ENCODE measurements at regions not wholly inside any gene's neighbourhood (a gene's known extent, or its start where the extent isn't known, plus 50 kb on each side); places are given as distances from the start of the nearest gene placed in this dataset.

GRCh38 chr3:54008744-54009143, 113.6 kb upstream of the CACNA2D3 start:
- TF ChIP-seq CTCF (conservative IDR thresholded peaks at IDR 0.05; ENCODE audit: control insufficient read depth, insufficient read depth, low read depth, low read length): no peak
- no peak for DNase-seq (ENCODE audit: low read depth)
- no peak overlapping the region for H3K4me3 ChIP-seq (ENCODE audit: control insufficient read depth, low read depth, low read length)

GRCh38 chr3:54008099-54008498, 114.3 kb upstream of the CACNA2D3 start:
- no peak overlapping the region for H3K4me3 ChIP-seq (ENCODE audit: control insufficient read depth, low read depth, low read length)
- DNase-seq (ENCODE audit: low read depth): no peak
- no peak for TF ChIP-seq CTCF (conservative IDR thresholded peaks at IDR 0.05; ENCODE audit: control insufficient read depth, insufficient read depth, low read depth, low read length)

- TF ChIP-seq CTCF (conservative IDR thresholded peaks at IDR 0.05; ENCODE audit: control insufficient read depth, insufficient read depth, low read depth, low read length): no peak
- no peak overlapping the region for H3K4me3 ChIP-seq (ENCODE audit: control insufficient read depth, low read depth, low read length)
- DNase-seq (ENCODE audit: low read depth): no peak
Measured at GRCh38 chr3:54004335-54004734, 112.7 kb upstream of the SELENOK start.

GRCh38 chr3:54003136-54003535, 111.5 kb upstream of the SELENOK start:
- TF ChIP-seq CTCF (conservative IDR thresholded peaks at IDR 0.05; ENCODE audit: control insufficient read depth, insufficient read depth, low read depth, low read length): no peak
- DNase-seq (ENCODE audit: low read depth): no peak
- H3K4me3 ChIP-seq (ENCODE audit: control insufficient read depth, low read depth, low read length): no peak overlapping the region

GRCh38 chr3:53999725-54000124, 108.1 kb upstream of the SELENOK start:
- TF ChIP-seq CTCF (conservative IDR thresholded peaks at IDR 0.05; ENCODE audit: control insufficient read depth, insufficient read depth, low read depth, low read length): no peak
- H3K4me3 ChIP-seq (ENCODE audit: control insufficient read depth, low read depth, low read length): no peak overlapping the region
- DNase-seq (ENCODE audit: low read depth): no peak

- no peak overlapping the region for H3K4me3 ChIP-seq (ENCODE audit: control insufficient read depth, low read depth, low read length)
- TF ChIP-seq CTCF (conservative IDR thresholded peaks at IDR 0.05; ENCODE audit: control insufficient read depth, insufficient read depth, low read depth, low read length): no peak
- DNase-seq (ENCODE audit: low read depth): no peak
Measured at GRCh38 chr3:53998980-53999379, 107.3 kb upstream of the SELENOK start.

GRCh38 chr3:53997476-53997875, 105.8 kb upstream of the SELENOK start:
- H3K4me3 ChIP-seq (ENCODE audit: control insufficient read depth, low read depth, low read length): no peak overlapping the region
- no peak for TF ChIP-seq CTCF (conservative IDR thresholded peaks at IDR 0.05; ENCODE audit: control insufficient read depth, insufficient read depth, low read depth, low read length)
- no peak for DNase-seq (ENCODE audit: low read depth)

All from fibroblast of mammary gland (primary cell).